Activated naive CD4-positive, alpha-beta T cell treated with Interleukin-2 at 50 U/mL for 16 hours (primary cell): ENCODE measurements at regions not wholly inside any gene's neighbourhood (a gene's known extent, or its start where the extent isn't known, plus 50 kb on each side); places are given as distances from the start of the nearest gene placed in this dataset.
"Not testable (repeated sequence)": the region's sequence is repeated elsewhere in the genome, so short reads cannot be mapped to it uniquely, and the experiment has no call there.

ENCODE experiments used
- DNase-seq: peaks from one replicate; pipeline ENCODE4 v3.0.0-alpha.2; 2020

- DNase-seq: no peak
Measured at GRCh38 chr1:200281201-200281835, 128.5 kb downstream of the ZNF281 start.

DNA sequence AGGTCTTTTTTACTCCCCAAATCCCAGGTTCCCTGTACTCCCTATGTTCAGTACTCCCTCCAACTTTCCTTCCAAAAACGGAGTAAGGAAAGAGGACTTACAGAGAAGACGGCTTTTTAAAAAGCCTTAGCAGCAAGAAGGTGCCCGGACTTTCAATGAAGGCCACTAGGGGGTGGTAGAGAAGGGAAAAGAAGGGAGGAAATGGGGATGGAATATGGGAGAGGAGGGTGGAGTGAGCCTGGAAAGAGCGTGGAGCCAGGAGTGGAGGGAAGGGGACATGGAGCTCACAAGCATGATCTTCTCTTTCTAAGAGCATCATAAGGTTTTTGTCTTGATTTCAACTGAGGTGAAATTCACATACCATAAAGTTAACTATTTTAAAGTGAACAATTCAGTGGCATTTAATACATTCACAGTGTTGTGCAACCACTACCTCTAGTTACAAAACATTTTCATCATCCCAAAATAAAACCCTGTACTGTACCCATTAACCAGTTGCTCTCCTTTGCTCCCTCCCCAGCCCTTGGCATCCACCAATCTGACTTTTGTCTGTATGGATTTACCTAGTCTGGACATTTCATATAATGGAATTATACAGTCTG lies 129.9 kb downstream of the ZNF281 start:
- DNase-seq: no peak

DNA sequence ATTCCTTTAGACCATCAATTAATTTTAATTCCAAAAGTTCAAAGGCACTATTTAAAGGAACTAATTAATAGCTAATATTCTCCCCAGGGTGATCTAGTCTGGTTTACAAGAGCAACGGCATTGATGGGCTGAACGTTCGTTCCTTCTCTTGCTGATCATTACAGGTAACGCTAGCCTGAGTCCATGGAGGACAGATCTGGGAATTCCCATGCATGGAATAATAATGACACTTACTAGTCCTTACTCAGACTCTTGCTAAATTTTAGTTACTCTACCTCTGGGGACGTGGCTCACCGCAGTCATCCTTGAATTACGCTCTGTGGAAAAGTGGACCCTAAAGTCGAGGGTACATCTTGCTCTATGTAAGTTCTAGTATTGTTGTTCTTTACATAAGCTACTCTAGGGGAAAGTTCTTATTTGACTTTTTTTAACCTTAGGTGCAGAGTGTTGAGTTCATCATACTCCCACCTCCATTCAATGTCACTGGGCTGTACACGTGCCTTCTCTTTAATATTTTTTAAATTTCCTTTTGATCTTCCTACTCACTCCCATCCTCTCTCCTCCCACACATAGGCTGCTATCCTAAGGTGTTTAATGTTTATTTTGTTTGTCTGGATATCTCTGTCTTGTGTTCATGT lies 133.9 kb downstream of the ZNF281 start:
- no peak for DNase-seq

- DNase-seq: no peak
Measured at GRCh38 chr1:200275415-200275814, 134.4 kb downstream of the ZNF281 start.

DNA sequence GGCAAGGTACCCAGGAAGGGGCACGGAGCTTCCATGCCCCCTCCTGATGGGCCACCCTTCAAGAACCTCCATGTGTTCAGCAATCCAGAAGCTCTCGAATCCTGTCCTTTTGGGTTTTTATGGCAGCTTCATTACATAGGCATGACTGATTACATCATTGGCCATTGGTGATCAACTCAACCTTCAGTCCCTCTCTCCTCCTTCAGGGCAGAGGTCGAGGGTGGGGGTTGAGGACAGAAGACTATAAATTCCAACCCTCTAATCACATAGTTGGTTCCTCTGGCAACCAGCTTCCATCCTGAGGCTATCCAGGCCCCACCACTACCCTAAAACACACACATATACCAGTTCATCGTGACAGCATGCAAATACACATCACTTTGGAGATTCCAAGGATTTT lies 135.7 kb downstream of the ZNF281 start:
- no peak for DNase-seq

DNA sequence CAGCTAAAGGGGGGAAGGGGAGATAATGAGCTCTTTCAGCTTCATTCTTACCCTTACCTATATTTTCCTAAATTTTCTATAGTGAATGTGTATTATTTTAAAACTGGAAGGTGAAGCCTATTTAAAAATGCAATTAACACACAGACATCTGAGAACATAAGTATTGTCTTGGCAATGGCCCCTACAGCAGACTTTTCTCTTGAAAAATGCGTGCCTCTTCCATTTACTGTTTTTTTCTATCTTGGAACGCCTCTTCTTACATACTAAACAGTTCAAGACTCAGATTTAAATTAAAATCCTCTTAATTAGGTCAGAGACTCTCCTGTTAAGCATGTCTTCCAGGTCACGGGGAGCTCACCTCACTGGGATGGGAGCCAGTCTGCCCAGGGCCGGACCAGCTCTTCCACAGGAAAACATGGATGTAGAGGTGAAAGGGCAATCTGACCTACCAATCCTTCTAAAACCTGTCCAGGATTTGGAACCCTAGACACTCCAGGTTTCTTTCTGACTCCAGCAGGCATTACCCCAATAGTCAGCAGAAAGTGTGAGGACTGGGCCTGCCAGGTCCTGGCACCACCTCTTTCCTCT lies 137.3 kb downstream of the ZNF281 start:
- DNase-seq: no peak

GRCh38 chr1:200269256-200269655 lies 140.6 kb downstream of the ZNF281 start:
- no peak for DNase-seq

DNA sequence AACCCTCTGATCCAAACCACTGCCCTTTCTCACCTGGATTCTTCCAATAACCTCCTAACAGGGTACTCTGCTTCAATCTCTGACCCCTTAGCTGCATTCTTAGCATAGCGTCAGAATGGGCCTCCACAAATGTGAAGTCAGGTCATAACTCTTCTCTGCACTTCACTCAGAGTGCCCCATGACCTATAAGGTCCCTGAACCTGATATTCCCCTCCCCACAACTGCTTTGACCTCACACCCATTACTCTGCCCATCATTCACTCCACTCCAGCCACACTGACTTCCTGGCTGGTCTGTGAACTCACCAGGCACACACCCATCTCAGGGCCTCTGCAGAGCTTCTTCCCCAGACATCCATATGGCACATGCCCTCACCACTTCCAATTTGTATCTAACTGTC lies 141.9 kb downstream of the ZNF281 start:
- no peak for DNase-seq

DNA sequence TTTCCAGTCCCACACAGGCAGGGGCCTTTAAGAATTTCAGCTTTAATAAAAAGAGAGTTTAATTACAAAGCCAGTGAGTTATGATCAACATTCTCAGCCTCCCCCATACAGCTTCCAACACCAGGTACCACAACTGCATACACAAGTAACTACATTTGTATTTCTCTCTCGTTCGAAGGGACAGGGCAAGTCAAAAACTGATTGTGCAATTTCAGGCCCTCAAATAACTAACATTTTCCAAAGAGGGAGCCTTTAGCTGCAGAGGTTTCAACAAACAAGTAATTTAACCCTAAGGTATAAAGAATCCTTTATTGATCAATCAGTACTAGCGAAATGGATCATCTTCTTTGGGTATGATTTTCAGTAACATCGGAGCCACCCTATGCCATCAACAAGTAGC lies 142.4 kb downstream of the ZNF281 start:
- no peak for DNase-seq

GRCh38 chr1:200266871-200267270 lies 143.0 kb downstream of the ZNF281 start:
- DNase-seq: no peak

DNA sequence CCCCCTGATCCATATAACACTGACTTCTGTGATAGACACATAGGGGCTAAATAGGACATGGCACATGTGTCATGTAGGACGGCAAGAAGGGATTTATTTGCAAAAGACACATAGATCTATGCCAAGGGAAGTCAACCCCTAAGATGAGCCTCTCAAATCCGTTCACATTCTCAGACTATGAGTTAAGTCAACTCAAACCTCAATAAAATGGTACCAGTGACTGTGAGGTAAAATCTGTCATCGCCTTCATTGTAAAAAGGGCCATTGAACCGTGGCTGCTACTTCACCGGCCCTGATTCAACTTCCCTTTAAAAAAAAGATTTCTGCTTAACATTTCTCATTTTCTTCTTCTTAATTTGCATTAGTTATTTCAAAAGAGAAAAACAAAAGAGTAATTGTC lies 144.0 kb downstream of the ZNF281 start:
- no peak for DNase-seq

- no peak for DNase-seq
Measured at GRCh38 chr1:200265104-200265503, 144.7 kb downstream of the ZNF281 start.

DNA sequence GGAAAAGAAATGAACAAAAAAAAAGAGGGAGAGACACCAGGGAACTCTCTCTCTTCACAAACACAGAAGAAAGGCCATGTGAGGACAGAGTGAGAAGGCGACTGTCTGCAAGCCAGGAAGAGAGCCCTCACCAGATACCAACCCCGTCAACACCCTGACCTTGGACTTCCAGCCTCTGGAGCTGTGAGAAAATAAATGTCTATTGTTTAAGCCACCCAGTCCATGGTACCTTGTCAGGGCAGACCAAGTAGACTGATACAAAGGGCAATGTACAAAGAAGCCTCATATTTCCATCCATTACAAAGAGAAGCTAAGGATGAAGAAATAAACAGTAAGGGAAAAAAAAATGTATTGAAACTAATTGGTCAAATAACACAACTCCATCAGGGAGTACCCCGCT lies 146.6 kb downstream of the ZNF281 start:
- DNase-seq: no peak

- DNase-seq: peak; percentile 11
Measured at GRCh38 chr1:200262326-200262965, 147.4 kb downstream of the ZNF281 start.

- no peak for DNase-seq
Measured at GRCh38 chr1:200260597-200261335, 149.1 kb downstream of the ZNF281 start.

- no peak for DNase-seq
Measured at GRCh38 chr1:200258447-200259375, 151.1 kb downstream of the ZNF281 start.

GRCh38 chr1:200257235-200257634 lies 152.6 kb downstream of the ZNF281 start:
- no peak for DNase-seq

DNA sequence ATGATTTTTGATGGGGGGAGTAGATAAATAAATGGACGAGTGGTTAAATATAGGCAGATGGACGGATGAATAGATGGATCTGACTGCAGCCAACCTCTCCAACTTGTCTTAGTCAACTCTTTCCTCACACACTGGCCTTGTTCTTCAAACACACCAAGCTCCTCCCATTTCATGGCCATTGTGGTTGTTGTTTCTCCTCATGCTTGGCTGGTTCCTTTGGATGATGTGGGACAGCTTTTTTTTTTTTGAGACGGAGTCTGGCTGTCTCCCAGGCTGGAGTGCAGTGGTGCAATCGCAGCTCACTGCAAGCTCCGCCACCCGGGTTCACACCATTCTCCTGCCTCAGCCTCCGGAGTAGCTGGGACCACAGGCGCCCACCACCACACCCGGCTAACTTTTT lies 155.2 kb downstream of the ZNF281 start:
- DNase-seq: not testable (repeated sequence)

DNA sequence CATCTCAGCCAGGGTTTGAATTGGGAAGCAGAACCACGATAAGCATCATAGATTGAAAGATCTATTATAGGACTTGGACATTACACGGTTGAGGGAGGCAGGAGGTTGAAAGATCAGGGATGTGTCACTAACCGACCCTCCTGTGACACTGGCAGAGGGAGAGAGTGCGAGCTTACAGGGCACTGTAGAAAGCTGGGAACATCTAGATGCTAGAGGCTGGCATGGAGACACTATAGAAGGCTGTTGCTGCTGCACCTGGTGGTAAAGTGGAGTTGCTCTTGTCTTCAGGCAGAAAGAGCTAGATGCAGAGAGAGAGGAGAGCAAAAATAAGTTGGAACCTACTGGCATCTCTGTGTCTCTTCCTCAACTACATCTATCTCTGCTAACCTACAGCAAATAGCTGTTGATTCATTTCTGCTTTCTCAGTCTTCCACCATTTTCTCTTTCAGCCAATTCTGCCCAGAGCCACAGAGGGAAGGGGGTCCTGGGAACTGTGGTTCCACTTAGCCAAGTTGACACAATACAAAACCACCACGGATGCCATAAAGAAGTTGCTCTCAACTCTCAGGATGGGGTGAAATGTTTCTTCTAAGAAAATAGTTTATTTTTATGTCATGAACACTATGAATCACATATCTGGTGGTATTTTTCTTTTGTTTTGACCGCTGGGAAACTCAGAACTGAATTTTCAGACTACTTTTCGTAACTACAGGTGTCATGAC lies 155.9 kb downstream of the ZNF281 start:
- no peak for DNase-seq

GRCh38 chr1:200252531-200252930 lies 157.3 kb downstream of the ZNF281 start:
- DNase-seq: no peak

- DNase-seq: no peak
Measured at GRCh38 chr1:200250469-200250868, 159.4 kb downstream of the ZNF281 start.
